Cardiac fibroblast (primary cell): ENCODE measurements at regions not wholly inside any gene's neighbourhood (a gene's known extent, or its start where the extent isn't known, plus 50 kb on each side); places are given as distances from the start of the nearest gene placed in this dataset.

ENCODE experiments used
- DNase-seq, 2 donors: peaks; one replicate each; pipeline versions ENCODE4 v3.0.0 to v3.0.0-alpha.2; 2010; ENCODE audit warnings: low read depth in 2 of 2
- H3K4me3 ChIP-seq, 2 donors: replicated peaks in 1 of 2; 1 replicate in 1 of 2; 2 replicates in 1 of 2; pipeline ENCODE4 v1.5.1; 2011; ENCODE audit warnings: low read depth in 2 of 2, low read length in 2 of 2, mild to moderate bottlenecking in 2 of 2, moderate library complexity in 1 of 2
- CTCF ChIP-seq: IDR thresholded peaks from one replicate; pipeline ENCODE4 v1.5.1; 2011; ENCODE audit warnings: low read depth, mild to moderate bottlenecking, low read length, inconsistent platforms

- no peak for TF ChIP-seq CTCF
- no peak for DNase-seq
- H3K4me3 ChIP-seq = no peak overlapping the region
These were observed 647.7 kb downstream of the BCL11A start for GRCh38 chr2:59905731-59906130.

- TF ChIP-seq CTCF = no peak
- H3K4me3 ChIP-seq = no peak overlapping the region
- DNase-seq = no peak
These were observed 649.4 kb downstream of the BCL11A start for GRCh38 chr2:59903994-59904544.

- H3K4me3 ChIP-seq = no peak overlapping the region
- no peak for TF ChIP-seq CTCF
- DNase-seq = no peak
These were observed 652.6 kb downstream of the BCL11A start for GRCh38 chr2:59900728-59901452.

GRCh38 chr2:59899692-59900091, 653.8 kb downstream of the BCL11A start:
- TF ChIP-seq CTCF = no peak
- H3K4me3 ChIP-seq = no peak overlapping the region
- no peak for DNase-seq

GRCh38 chr2:59896499-59897245, 656.8 kb downstream of the BCL11A start:
- DNase-seq = no peak
- no peak overlapping the region for H3K4me3 ChIP-seq
- TF ChIP-seq CTCF = no peak

GRCh38 chr2:59893612-59894011, 659.8 kb downstream of the BCL11A start:
- no peak for DNase-seq
- TF ChIP-seq CTCF = no peak
- no peak overlapping the region for H3K4me3 ChIP-seq
